ENCODE measurements at regions not wholly inside any gene's neighbourhood (a gene's known extent, or its start where the extent isn't known, plus 50 kb on each side); places are given as distances from the start of the nearest gene placed in this dataset.

GRCh38 chr18:47721876-47722275, 208.6 kb downstream of the SMAD2 start:
- Histone ChIP-seq H3K36me3 (ENCODE audit: control insufficient read depth, insufficient read depth, low read length) (no peaks in the 10 kb centered on the region), H3K4me1 (ENCODE audit: control insufficient read depth, insufficient read depth, low read length) (no peaks in the 10 kb centered on the region), H2AFZ (replicated peaks; ENCODE audit: low read length, poor library complexity) (no peak overlapping the region), H3K18ac (ENCODE audit: low read depth, low read length) (no peak overlapping the region), H3K23ac (ENCODE audit: low read depth, low read length) (no peak overlapping the region), H3K27ac (ENCODE audit: insufficient read depth, low read length) (no peak overlapping the region), H3K27me3 (ENCODE audit: control insufficient read depth, insufficient read depth, low read length) (no peaks in the 10 kb centered on the region), H2AK9ac (replicated peaks; ENCODE audit: low read depth, low read length, poor library complexity) (no peak overlapping the region), H3K79me1 (ENCODE audit: low read depth in 1 of 2, low read length in 2 of 2) (no peaks in the 10 kb centered on the region), H3K9me3 (ENCODE audit: control insufficient read depth, insufficient read depth, low read length) (no peaks in the 10 kb centered on the region), H4K5ac (ENCODE audit: low read depth, low read length) (no peak overlapping the region), H3K9ac (ENCODE audit: low read depth, low read length) (no peak overlapping the region), H4K8ac (ENCODE audit: low read depth in 2 of 2, low read length in 2 of 2) (no peak overlapping the region), H3K4me2 (ENCODE audit: low read depth, low read length) (no peak overlapping the region), H2BK5ac (ENCODE audit: low read depth, low read length, poor library complexity, severe bottlenecking) (no peak overlapping the region), H2BK15ac (ENCODE audit: low read depth, low read length) (no peak overlapping the region), H3K9me1 (ENCODE audit: insufficient read depth, low read length) (no peaks in the 10 kb centered on the region), H3K56ac (ENCODE audit: extremely low read depth, insufficient read depth, low read length) (no peak overlapping the region), H4K91ac (ENCODE audit: insufficient read depth, low read depth, low read length) (no peak overlapping the region), H3K4me3 (ENCODE audit: insufficient read depth, low read depth, low read length) (no peak overlapping the region), H3K4ac (ENCODE audit: low read depth, low read length) (no peak overlapping the region), H3K14ac (replicated peaks; ENCODE audit: low read depth, low read length) (no peak overlapping the region), H2BK20ac (ENCODE audit: low read depth, low read length) (no peak overlapping the region), H2AK5ac (ENCODE audit: low read depth, low read length) (no peak overlapping the region), H2BK120ac (ENCODE audit: low read depth, low read length) (no peak overlapping the region), H4K20me1 (ENCODE audit: insufficient read depth, low read length) (no peaks in the 10 kb centered on the region)
- in situ Hi-C loops (cut with MboI; ENCODE audit: low sequenced_read_pairs) (no loop called here), dilution Hi-C loops (cut with HindIII; ENCODE audit: low sequenced_read_pairs, unreplicated experiment) (no loop called here), intact Hi-C loops (cut with micrococcal nuclease) (no loop called here)
- ChIA-PET POLR2A (ENCODE audit: unreplicated experiment) (no interaction called here), CTCF (no interaction called here)
- TF ChIP-seq USF2 (IDR thresholded peaks at IDR 0.05; ENCODE audit: low read depth, low read length) (no peak), RAD21 (IDR thresholded peaks at IDR 0.05; ENCODE audit: low read length) (no peak), RCOR1 (IDR thresholded peaks at IDR 0.05; ENCODE audit: insufficient replicate concordance, low read length) (no peak), SMC3 (IDR thresholded peaks at IDR 0.05; ENCODE audit: low read depth, low read length) (no peak), CTCF (conservative IDR thresholded peaks at IDR 0.05; ENCODE audit: low read depth, low read length) (no peak), ELK1 (IDR thresholded peaks at IDR 0.05; ENCODE audit: borderline replicate concordance, low read depth, low read length) (no peak), CEBPB (IDR thresholded peaks at IDR 0.05; ENCODE audit: low read depth, low read length) (no peak), BHLHE40 (IDR thresholded peaks at IDR 0.05; ENCODE audit: low read depth, low read length) (no peak), NFE2L2 (IDR thresholded peaks at IDR 0.05; ENCODE audit: low read depth, low read length) (no peak), RFX5 (IDR thresholded peaks at IDR 0.05; ENCODE audit: low read depth, low read length) (no peak), CHD1 (IDR thresholded peaks at IDR 0.05; ENCODE audit: low read depth, low read length) (no peak), MAZ (IDR thresholded peaks at IDR 0.05; ENCODE audit: borderline replicate concordance, low read depth, low read length) (no peak), POLR2A (IDR thresholded peaks at IDR 0.05; ENCODE audit: low read depth, low read length) (no peak), MAFK (IDR thresholded peaks at IDR 0.05; ENCODE audit: low read depth, low read length) (no peak), FOS (IDR thresholded peaks at IDR 0.05; ENCODE audit: low read depth, low read length) (no peak), MXI1 (IDR thresholded peaks at IDR 0.05; ENCODE audit: borderline replicate concordance, low read depth, low read length) (no peak)
- BruUV-seq (replicated peaks) = no TSS peak
- ATAC-seq (ENCODE audit: low read depth) = no peak
- 24% methylated on average over 3 of the region's 16 CpGs; no CpG with 5 or more reads in 1 of the 2 experiments for WGBS, 2 experiments (ENCODE audit: extremely low coverage in 2 of 2, insufficient read length in 1 of 2)
- DNase-seq = no peak
